Esophagus squamous epithelium (tissue), 4 donors: ENCODE measurements at regions not wholly inside any gene's neighbourhood (a gene's known extent, or its start where the extent isn't known, plus 50 kb on each side); places are given as distances from the start of the nearest gene placed in this dataset.

Source experiments
- POLR2A ChIP-seq, 4 donors: fragments of 450-650 bp; IDR thresholded peaks; one replicate each; pipeline ENCODE4 v1.6.1; 2017; ENCODE audit warnings: antibody characterized with exemption in 4 of 4, mild to moderate bottlenecking in 4 of 4, moderate library complexity in 3 of 4
- TF ChIP-seq, protein P1 (sequence below), 6 experiments: fragments of 450-650 bp in 4 of 6; fragments of 200-600 bp in 2 of 6; sonication (generic) in 2 of 6; IDR thresholded peaks; one replicate each; pipeline ENCODE4 v1.5.1; 2016 to 2019; ENCODE audit warnings: antibody characterized with exemption in 6 of 6, mild to moderate bottlenecking in 4 of 6, moderate library complexity in 4 of 6

DNA sequence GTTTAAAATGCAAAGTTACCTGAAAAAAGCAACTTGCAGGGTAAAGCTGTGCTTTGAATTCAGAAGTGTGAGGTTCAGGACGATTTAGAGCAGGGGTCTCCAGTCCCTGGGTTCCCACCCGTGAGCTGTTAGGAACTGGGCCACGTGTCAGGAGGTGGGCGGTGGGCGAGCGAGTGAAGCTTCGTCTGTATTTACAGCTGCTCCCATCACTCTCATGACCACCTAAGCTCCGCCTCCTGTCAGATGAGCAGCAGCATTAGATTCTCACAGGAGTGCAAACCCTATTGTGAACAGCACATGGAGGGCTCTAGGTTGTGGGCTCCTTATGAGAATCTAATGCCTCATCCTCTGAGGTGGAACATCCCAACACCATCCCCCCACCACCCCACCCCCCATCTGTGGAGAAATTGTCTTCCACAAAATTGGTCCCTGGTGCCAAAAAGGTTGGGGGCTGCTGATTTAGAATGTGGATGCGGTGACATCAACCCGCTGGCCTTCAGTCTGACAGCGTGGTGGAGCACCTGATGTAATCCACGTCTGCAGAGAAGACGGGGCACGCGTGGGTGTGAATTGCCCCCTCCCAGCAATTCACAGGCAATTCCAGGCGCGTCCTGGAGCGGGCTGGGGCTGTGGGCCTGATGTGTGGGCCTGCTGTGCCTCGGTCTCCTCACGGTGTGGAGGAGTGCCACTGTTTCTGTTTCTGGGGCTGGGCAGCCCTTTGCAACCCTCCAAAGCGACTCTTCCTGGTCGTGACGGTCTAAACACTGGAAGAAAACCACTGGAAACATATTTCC lies 214.0 kb upstream of the SOX1 start:
- TF ChIP-seq, protein P1, sequence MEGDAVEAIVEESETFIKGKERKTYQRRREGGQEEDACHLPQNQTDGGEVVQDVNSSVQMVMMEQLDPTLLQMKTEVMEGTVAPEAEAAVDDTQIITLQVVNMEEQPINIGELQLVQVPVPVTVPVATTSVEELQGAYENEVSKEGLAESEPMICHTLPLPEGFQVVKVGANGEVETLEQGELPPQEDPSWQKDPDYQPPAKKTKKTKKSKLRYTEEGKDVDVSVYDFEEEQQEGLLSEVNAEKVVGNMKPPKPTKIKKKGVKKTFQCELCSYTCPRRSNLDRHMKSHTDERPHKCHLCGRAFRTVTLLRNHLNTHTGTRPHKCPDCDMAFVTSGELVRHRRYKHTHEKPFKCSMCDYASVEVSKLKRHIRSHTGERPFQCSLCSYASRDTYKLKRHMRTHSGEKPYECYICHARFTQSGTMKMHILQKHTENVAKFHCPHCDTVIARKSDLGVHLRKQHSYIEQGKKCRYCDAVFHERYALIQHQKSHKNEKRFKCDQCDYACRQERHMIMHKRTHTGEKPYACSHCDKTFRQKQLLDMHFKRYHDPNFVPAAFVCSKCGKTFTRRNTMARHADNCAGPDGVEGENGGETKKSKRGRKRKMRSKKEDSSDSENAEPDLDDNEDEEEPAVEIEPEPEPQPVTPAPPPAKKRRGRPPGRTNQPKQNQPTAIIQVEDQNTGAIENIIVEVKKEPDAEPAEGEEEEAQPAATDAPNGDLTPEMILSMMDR (IDR thresholded peaks at IDR 0.05), result no peak
- no peak for TF ChIP-seq POLR2A (IDR thresholded peaks at IDR 0.05)
